Body of pancreas (tissue), 4 donors: ENCODE measurements at regions not wholly inside any gene's neighbourhood (a gene's known extent, or its start where the extent isn't known, plus 50 kb on each side); places are given as distances from the start of the nearest gene placed in this dataset.
"Not testable (repeated sequence)": the region's sequence is repeated elsewhere in the genome, so short reads cannot be mapped to it uniquely, and the experiment has no call there.

Source experiments
- ATAC-seq: fragments of 150-250 bp; one replicate; pipeline ENCODE4 v1.9.1; 2016
- DNase-seq, 4 donors: peaks; one replicate each; pipeline ENCODE4 v3.0.0-alpha.2; 2019
- H3K27ac ChIP-seq, 4 donors: fragments of 200-600 bp; sonication (generic); 1 replicate in 3 of 4; 2 replicates in 1 of 4; pipeline versions ENCODE4 v1.5.1 to v1.6.1; 2016 to 2019; ENCODE audit warnings: mild to moderate bottlenecking in 1 of 4, mixed read lengths in 1 of 4, moderate library complexity in 1 of 4
- H3K27me3 ChIP-seq, 2 donors: fragments of 200-600 bp; sonication (generic); one replicate each; pipeline ENCODE4 v1.6.0; 2016; ENCODE audit warnings: mild to moderate bottlenecking in 1 of 2
- H3K36me3 ChIP-seq, 2 donors: fragments of 200-600 bp; sonication (generic); replicated peaks in 1 of 2; 2 replicates each; pipeline ENCODE4 v1.5.1; 2016; ENCODE audit warnings: low read depth in 2 of 2; ENCODE audit not compliant: insufficient read depth in 1 of 2
- H3K4me1 ChIP-seq: fragments of 200-600 bp; sonication (generic); one replicate; pipeline ENCODE4 v1.6.0; 2016
- H3K4me3 ChIP-seq, 2 donors: fragments of 200-600 bp; sonication (generic); 1 replicate in 1 of 2; 2 replicates in 1 of 2; pipeline ENCODE4 v1.5.1; 2016 to 2019
- H3K9me3 ChIP-seq, 3 donors: fragments of 200-600 bp; sonication (generic); 1 replicate in 2 of 3; 2 replicates in 1 of 3; pipeline ENCODE4 v1.5.1; 2016
- POLR2A ChIP-seq, 3 donors: fragments of 450-650 bp; IDR thresholded peaks; one replicate each; pipeline ENCODE4 v1.6.1; 2016; ENCODE audit warnings: antibody characterized with exemption in 3 of 3, mild to moderate bottlenecking in 2 of 3
- WGBS, 2 donors: methylation state at CpG; one replicate each; pipeline ENCODE4 v1.1.5; 2017; 5-methylcytosine and 5-hydroxymethylcytosine counted together
- intact Hi-C: fragments of 100-400 bp; cut with DNase I; formaldehyde crosslinking; loops from one replicate; pipeline ENCODE4 v1.15.1; 2023
- TF ChIP-seq, protein P1 (sequence below), 7 experiments: fragments of 450-650 bp in 4 of 7; fragments of 200-600 bp in 3 of 7; sonication (generic) in 3 of 7; IDR thresholded peaks; one replicate each; pipeline ENCODE4 v1.5.1; 2016 to 2019; ENCODE audit warnings: antibody characterized with exemption in 7 of 7

DNA sequence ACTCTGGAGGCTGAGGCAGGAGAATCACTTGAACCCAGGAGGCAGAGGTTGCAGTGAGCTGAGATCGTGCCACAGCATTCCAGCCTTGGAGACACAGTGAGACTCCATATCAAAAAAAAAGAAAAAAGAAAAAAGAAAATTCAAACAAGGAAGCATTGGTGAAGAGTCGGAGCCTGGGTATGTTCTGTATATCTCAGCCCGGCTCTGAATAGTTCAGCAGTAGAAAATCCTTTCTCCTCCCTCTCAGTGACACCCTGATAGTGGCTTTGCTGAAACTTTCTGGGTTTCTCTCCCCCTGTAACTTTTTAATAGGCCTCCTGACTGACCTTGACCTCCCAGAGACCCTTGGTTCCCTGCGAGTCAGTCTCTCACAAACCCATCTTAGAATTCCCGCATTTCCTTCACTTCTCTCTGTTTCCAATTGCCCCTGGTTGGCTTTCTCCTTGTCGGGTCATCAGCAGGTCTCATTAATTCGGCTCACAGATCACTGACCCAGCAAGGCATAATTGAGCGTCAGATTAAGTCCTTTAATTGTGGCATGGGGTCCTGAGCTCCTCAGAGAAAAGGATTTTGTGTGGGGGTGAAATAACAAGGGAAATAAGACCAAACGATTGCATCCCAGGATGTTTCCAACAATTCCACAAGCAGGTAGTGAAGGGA, 541.6 kb upstream of the NRP1 start:
- TF ChIP-seq, protein P1, sequence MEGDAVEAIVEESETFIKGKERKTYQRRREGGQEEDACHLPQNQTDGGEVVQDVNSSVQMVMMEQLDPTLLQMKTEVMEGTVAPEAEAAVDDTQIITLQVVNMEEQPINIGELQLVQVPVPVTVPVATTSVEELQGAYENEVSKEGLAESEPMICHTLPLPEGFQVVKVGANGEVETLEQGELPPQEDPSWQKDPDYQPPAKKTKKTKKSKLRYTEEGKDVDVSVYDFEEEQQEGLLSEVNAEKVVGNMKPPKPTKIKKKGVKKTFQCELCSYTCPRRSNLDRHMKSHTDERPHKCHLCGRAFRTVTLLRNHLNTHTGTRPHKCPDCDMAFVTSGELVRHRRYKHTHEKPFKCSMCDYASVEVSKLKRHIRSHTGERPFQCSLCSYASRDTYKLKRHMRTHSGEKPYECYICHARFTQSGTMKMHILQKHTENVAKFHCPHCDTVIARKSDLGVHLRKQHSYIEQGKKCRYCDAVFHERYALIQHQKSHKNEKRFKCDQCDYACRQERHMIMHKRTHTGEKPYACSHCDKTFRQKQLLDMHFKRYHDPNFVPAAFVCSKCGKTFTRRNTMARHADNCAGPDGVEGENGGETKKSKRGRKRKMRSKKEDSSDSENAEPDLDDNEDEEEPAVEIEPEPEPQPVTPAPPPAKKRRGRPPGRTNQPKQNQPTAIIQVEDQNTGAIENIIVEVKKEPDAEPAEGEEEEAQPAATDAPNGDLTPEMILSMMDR (IDR thresholded peaks at IDR 0.05): no peak
- TF ChIP-seq POLR2A (IDR thresholded peaks at IDR 0.05): no peak
- intact Hi-C loops: no loop called here
- H3K36me3 ChIP-seq: no peaks in the 10 kb centered on the region
- DNase-seq: no peak
- H3K4me1 ChIP-seq: no peaks in the 10 kb centered on the region
- H3K4me3 ChIP-seq: no peak overlapping the region
- H3K27ac ChIP-seq: no peak overlapping the region
- ATAC-seq: no peak
- no peaks in the 10 kb centered on the region for H3K9me3 ChIP-seq
- 81 to 83% methylated on average over 9 of the region's 9 CpGs for WGBS, 2 donors
- H3K27me3 ChIP-seq: no peaks in the 10 kb centered on the region

DNA sequence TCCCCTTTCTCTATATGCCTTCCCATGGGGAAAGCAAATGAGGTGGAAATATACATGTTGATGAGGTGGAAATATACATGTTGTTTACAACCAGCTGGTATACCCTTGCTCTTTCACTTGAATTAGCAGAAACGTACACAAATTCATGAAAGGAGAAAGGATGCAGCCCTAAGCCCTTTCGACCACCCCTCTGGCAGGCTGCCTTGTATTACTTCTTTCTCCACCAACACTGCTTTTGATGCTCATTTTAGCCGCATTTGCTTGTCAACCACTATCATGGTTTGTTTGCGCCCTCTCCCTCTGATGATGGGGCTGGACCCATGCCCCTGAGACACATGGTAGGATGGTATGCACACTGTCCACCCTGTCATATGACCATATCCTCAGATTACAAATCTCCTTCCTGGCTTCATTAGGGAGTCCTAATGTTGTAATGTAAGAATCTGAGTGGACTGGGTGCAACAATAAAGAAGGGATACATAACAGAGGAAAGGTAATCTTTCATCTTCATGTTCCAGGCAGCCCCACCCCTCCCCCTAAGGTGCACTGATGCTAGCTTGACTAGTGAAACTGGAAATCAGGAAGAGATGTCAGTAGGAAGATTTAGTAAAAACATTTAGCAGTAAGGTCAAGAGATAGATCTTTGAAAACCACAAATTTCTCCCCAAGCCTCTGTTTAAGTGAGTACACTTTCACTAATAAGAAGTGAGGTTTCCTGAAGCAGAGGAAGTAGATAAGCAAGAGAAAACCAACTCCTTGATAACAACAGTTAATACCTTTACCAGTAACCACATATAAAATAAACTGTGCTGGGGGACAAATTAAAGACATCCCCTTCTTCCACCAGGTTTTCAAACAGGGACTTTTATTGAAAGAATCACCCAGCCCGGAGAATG, 536.8 kb upstream of the NRP1 start:
- TF ChIP-seq, protein P1 (IDR thresholded peaks at IDR 0.05): no peak
- no peak for TF ChIP-seq POLR2A (IDR thresholded peaks at IDR 0.05)
- Histone ChIP-seq H3K27ac (no peak overlapping the region), H3K27me3 (no peaks in the 10 kb centered on the region), H3K36me3 (no peaks in the 10 kb centered on the region), H3K4me1 (no peaks in the 10 kb centered on the region), H3K9me3 (no peaks in the 10 kb centered on the region), H3K4me3 (no peak overlapping the region)
- 85 to 87% methylated on average over 5 of the region's 5 CpGs for WGBS, 2 donors
- intact Hi-C loops: no loop called here
- ATAC-seq: no peak
- no peak for DNase-seq

DNA sequence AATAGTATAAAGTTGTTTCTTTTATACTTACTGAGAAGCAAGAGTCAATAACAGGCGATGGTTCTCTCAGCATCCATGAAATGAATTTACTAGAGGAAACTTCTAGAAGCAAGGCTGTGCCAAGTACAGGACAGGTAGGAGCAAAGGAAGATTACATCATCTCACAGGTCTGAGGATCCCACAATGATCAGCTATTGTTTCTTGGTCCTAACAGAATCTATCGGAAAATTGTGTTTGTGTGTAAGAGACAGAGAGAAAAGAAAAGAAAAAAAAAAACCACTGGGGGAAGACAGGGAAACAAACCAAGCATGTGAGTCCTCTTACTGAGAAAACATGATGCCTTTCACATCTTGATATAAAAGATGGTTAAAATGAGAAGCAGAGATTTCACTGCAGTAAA, 535.0 kb upstream of the NRP1 start:
- Histone ChIP-seq H3K27me3 (no peaks in the 10 kb centered on the region), H3K9me3 (no peaks in the 10 kb centered on the region), H3K36me3 (no peaks in the 10 kb centered on the region), H3K27ac (no peak overlapping the region), H3K4me3 (no peak overlapping the region), H3K4me1 (no peaks in the 10 kb centered on the region)
- DNase-seq: no peak
- WGBS, 2 donors: 66 to 69% methylated on average over 2 of the region's 2 CpGs
- ATAC-seq: no peak
- intact Hi-C loops: no loop called here
- no peak for TF ChIP-seq POLR2A (IDR thresholded peaks at IDR 0.05)
- TF ChIP-seq, protein P1 (IDR thresholded peaks at IDR 0.05): no peak

DNA sequence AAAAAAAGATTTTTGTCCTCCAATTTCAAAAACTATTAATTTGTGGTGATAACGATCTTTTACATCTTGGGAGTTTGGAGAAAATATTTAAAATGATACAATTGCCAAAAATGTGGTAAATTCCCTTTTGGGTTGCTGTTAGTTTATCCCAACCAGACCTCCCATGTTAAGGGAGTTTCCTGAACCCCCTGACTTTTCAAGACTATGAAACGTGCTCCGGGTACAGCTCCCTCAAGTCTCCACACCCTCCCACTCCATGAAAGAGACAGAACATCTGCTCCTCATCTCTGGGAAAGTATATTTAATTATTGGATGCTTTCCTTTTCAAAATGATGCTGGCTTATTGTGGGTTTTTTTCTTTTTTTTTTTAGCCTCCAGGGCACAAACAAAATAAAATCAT, 534.6 kb upstream of the NRP1 start:
- WGBS, 2 donors: 64 to 69% methylated on average over 3 of the region's 3 CpGs
- DNase-seq: no peak

DNA sequence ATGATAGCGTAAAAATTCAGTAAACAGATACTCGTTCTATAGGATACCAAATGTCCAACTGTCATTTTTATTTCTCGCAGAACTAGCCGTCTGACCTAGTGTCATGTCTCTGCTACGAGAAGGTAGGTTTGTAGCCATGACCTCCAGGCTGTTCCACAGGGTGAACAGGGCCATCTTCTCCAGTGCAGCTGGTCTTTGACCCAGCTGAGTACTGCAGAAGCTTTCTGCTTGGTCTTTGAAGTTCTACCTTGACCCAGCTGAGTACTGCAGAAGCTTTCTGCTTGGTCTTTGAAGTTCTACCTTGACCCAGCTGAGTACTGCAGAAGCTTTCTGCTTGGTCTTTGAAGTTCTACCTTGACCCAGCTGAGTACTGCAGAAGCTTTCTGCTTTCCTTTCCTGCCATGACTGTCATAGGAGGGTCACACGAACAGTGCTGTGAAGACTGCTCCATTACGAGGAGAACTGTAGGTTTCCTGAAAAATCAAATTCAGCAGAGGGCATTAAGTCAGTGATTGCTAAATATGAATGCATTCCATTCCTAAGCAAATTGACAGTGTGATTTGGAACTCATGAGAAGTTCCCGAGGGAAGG, 532.8 kb upstream of the NRP1 start:
- H3K27me3 ChIP-seq, intact Hi-C loops, H3K36me3 ChIP-seq, H3K4me3 ChIP-seq, ATAC-seq, H3K27ac ChIP-seq, H3K4me1 ChIP-seq, DNase-seq, H3K9me3 ChIP-seq: not testable (repeated sequence)
- WGBS, 2 donors: 69 to 77% methylated on average over 8 of the region's 8 CpGs

More for the DNA sequence above, 534.6 kb upstream of the NRP1 start:
- Histone ChIP-seq H3K27ac (no peak overlapping the region), H3K4me1 (no peaks in the 10 kb centered on the region), H3K9me3 (no peaks in the 10 kb centered on the region), H3K36me3 (no peaks in the 10 kb centered on the region), H3K27me3 (no peaks in the 10 kb centered on the region), H3K4me3 (no peak overlapping the region)
- intact Hi-C loops: no loop called here
- no peak for ATAC-seq
- no peak for TF ChIP-seq POLR2A (IDR thresholded peaks at IDR 0.05)
- TF ChIP-seq, protein P1 (IDR thresholded peaks at IDR 0.05): no peak
